IPS DF 6.9 (cell line): ENCODE measurements at regions not wholly inside any gene's neighbourhood (a gene's known extent, or its start where the extent isn't known, plus 50 kb on each side); places are given as distances from the start of the nearest gene placed in this dataset.

Experiments used
- DNase-seq: peaks from one replicate; pipeline ENCODE4 v3.0.0-alpha.2; 2013; ENCODE audit warnings: low read depth, low spot score
- H3K27ac ChIP-seq: one replicate; pipeline ENCODE4 v1.5.1; 2013; ENCODE audit warnings: low read length, control low read depth
- H3K27me3 ChIP-seq: 2 replicates; pipeline ENCODE4 v1.6.1; 2013; ENCODE audit warnings: mild to moderate bottlenecking, low read length; ENCODE audit not compliant: control insufficient read depth, insufficient read depth
- H3K36me3 ChIP-seq: 2 replicates; pipeline ENCODE4 v1.6.1; 2013; ENCODE audit warnings: low read length; ENCODE audit not compliant: control insufficient read depth, insufficient read depth
- H3K4me1 ChIP-seq: 2 replicates; pipeline ENCODE4 v1.6.1; 2013; ENCODE audit warnings: low read length; ENCODE audit not compliant: control insufficient read depth, insufficient read depth
- H3K4me3 ChIP-seq: 2 replicates; pipeline ENCODE4 v1.5.1; 2013; ENCODE audit warnings: mild to moderate bottlenecking, low read length
- H3K9me3 ChIP-seq: 2 replicates; pipeline ENCODE4 v1.6.1; 2013; ENCODE audit warnings: low read length, inconsistent platforms; ENCODE audit not compliant: control insufficient read depth, insufficient read depth
- WGBS: extraction: QIAGEN DNeasy Blood & Tissue Kit; methylation state at CpG from one replicate; pipeline ENCODE4 v1.1.7; 2013; ENCODE audit warnings: mixed read lengths, missing lambda C conversion rate; ENCODE audit not compliant: insufficient read length, insufficient coverage; 5-methylcytosine and 5-hydroxymethylcytosine counted together

DNA sequence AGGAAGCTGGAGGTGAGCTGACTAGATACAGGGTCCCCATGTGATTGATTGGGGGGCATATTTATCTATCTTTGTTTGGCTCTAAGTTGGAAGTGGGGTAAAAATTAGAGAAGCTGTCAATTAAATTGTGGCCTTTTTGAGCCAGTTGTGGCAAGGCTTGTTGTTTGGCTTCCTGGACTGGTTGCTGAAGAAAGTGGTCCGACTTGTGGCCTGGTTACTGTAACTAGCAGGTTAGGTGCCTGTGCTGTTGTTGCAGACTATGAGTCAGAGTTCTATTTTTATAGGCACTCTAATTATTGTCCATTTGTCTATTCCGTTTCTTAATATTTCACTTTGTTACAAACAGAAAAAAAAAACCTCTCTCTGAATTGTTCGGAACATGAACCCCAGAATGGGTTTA is 129.1 kb upstream of the CNTN6 start:
- Histone ChIP-seq H3K36me3 (no peaks in the 10 kb centered on the region), H3K27me3 (no peaks in the 10 kb centered on the region), H3K4me1 (no peaks in the 10 kb centered on the region), H3K27ac (no peak overlapping the region), H3K4me3 (no peak overlapping the region), H3K9me3 (peaks cover 5% of the 10 kb centered on the region)
- no CpG with 5 or more reads among the region's 3 CpGs for WGBS
- no peak for DNase-seq

DNA sequence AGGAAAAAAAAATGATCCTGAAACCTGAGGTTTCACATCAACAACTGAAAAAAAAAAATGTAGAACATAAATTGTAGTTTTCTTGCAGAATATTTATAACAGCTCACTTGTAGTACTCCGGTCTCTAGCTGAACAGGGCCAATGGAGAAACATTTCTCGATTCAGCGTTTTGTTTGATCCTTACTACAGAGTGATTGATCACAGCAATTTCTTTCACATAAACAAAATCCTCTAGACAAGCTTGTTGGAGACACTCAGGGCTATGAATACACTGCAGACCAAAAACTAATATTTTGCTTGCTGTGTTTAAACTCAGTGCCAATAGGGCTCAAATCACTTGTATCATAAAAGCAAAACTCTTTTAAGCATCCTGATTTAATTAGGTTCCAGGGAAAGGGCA is 127.0 kb upstream of the CNTN6 start:
- Histone ChIP-seq H3K4me1 (no peaks in the 10 kb centered on the region), H3K27me3 (no peaks in the 10 kb centered on the region), H3K9me3 (peaks cover 5% of the 10 kb centered on the region), H3K4me3 (no peak overlapping the region), H3K36me3 (no peaks in the 10 kb centered on the region), H3K27ac (no peak overlapping the region)
- no CpG with 5 or more reads among the region's 3 CpGs for WGBS
- DNase-seq = no peak

DNA sequence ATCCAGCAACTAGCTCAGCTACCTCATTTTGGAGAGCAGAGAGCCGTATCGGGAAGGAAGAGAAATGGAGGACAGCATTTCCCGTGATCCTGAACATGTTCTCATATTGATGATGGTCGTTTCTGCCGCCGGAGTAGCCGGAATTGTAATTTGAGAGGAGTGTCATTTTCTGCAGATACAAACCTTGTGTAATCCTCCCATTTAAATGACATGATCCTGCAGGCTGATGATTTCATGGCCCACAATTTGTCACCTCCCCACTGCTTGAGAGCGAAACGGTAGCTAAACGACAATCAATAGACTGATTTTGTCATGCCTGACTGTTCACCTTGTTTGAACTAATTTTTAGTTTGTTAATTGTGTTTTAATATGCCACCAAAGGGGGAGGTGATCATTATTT is 126.5 kb upstream of the CNTN6 start:
- no CpG with 5 or more reads among the region's 10 CpGs for WGBS
- Histone ChIP-seq H3K4me3 (no peak overlapping the region), H3K27me3 (no peaks in the 10 kb centered on the region), H3K36me3 (no peaks in the 10 kb centered on the region), H3K4me1 (no peaks in the 10 kb centered on the region), H3K27ac (no peak overlapping the region), H3K9me3 (peaks cover 5% of the 10 kb centered on the region)
- DNase-seq = no peak

DNA sequence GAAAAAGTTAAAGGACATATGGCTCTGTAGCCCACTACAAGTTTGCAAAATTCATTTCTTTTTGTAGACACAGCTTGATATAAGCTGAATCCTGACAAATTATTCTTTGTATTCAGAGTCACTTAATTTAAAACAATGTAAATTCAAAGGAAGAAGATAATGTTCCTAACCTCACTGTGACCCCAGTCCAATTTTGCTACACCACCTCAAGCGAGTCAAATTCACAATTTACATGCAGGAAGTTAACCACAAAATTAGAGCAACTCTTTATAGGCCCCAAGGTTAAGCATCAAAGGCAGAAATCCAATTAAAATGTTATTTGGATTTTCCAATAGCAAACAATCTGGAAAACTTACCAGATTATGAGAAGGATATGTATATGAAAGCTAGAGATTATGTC is 119.5 kb upstream of the CNTN6 start:
- no peaks in the 10 kb centered on the region for H3K36me3 ChIP-seq
- no peak overlapping the region for H3K4me3 ChIP-seq
- no peaks in the 10 kb centered on the region for H3K4me1 ChIP-seq
- H3K27ac ChIP-seq = no peak overlapping the region
- no peaks in the 10 kb centered on the region for H3K27me3 ChIP-seq
- DNase-seq = no peak
- no CpG with 5 or more reads among the region's 1 CpG for WGBS
- H3K9me3 ChIP-seq = peaks cover 3% of the 10 kb centered on the region

DNA sequence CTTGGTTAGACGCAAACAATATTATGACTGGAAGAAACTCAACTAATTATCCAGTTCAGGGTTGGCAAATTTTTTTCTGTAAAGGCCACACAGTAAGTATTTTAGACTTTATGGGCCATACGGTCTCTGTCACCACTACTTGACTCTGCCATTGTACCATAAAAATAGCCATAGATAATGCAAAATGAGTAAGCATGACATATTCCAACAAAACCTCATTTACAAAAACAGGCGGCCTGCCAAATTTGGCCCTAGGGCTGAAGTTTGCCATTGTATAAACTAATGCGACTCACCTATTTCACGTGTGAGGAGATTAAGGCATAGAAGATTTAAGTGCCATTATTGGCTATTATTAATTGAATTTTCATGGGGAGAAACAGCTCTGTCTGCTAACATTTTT is 116.8 kb upstream of the CNTN6 start:
- Histone ChIP-seq H3K4me1 (no peaks in the 10 kb centered on the region), H3K9me3 (peaks cover 10% of the 10 kb centered on the region), H3K27me3 (no peaks in the 10 kb centered on the region), H3K36me3 (no peaks in the 10 kb centered on the region), H3K27ac (no peak overlapping the region), H3K4me3 (no peak overlapping the region)
- WGBS = no CpG with 5 or more reads among the region's 5 CpGs
- no peak for DNase-seq

DNA sequence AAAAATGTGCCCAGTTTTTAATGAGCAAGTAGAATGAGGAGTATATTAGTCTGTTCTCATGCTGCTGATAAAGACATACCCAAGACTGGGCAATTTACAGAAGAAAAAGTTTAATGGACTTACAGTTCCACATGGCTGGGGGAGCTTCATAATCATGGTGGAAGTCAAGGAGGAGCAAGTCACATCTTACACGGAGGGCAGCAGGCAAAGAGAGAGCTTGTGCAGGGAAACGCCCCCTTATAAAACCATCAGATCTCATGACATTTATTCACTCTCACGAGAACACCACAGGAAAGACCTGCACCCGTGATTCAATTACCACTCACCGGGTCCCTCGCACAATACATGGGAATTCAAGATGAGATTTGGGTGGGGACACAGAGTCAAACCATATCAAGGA is 111.7 kb upstream of the CNTN6 start:
- H3K9me3 ChIP-seq = peaks cover 12% of the 10 kb centered on the region

DNA sequence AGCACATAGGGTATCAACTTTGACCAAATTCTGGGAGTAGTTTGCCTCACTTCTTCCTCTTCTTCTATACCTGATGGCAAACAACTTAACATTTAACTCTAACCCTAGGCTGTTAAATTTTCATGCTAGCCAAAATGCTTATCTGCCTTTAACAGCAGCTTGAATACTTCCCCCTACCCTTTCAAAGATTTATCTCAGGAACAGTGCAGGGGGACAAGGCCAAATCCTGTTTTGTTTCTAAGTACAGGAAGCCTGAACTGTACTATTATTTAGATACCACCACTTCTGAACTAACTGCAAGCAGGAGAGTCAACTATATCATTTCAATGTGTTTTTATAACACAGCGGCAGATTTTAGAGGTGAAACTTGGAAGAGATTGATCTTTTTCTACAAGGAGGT is 104.0 kb upstream of the CNTN6 start:
- WGBS = no CpG with 5 or more reads among the region's 1 CpG
- Histone ChIP-seq H3K9me3 (peaks cover 3% of the 10 kb centered on the region), H3K36me3 (no peaks in the 10 kb centered on the region), H3K4me1 (no peaks in the 10 kb centered on the region), H3K4me3 (no peak overlapping the region), H3K27ac (no peak overlapping the region), H3K27me3 (no peaks in the 10 kb centered on the region)
- no peak for DNase-seq

More for the DNA sequence above, 111.7 kb upstream of the CNTN6 start:
- Histone ChIP-seq H3K27me3 (no peaks in the 10 kb centered on the region), H3K27ac (no peak overlapping the region), H3K36me3 (no peaks in the 10 kb centered on the region), H3K4me1 (no peaks in the 10 kb centered on the region), H3K4me3 (no peak overlapping the region)
- no peak for DNase-seq
- WGBS = no CpG with 5 or more reads among the region's 6 CpGs

DNA sequence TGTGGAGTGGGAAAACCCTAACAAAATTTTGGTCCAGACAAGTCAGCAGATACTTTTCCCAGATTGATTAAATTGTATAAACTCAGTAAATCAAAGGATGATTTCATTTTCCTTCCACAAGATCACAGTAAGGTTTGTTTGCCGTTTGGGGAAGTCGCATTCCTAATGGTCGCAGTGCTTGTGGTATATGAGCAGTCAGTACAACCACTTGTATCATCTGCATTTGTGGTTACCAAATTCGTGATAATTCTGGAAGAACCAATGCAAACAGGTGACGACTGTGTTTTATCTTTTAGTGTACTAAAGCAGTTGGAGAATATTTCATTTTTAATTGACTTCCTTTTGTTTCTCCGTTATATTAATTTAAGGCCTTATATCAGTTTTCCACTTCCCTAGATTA is 100.0 kb upstream of the CNTN6 start:
- no CpG with 5 or more reads among the region's 6 CpGs for WGBS
- Histone ChIP-seq H3K4me1 (no peaks in the 10 kb centered on the region), H3K27me3 (no peaks in the 10 kb centered on the region), H3K27ac (no peak overlapping the region), H3K36me3 (no peaks in the 10 kb centered on the region), H3K4me3 (no peak overlapping the region), H3K9me3 (no peaks in the 10 kb centered on the region; the same call in 1 of the 2 replicates)
- no peak for DNase-seq

DNA sequence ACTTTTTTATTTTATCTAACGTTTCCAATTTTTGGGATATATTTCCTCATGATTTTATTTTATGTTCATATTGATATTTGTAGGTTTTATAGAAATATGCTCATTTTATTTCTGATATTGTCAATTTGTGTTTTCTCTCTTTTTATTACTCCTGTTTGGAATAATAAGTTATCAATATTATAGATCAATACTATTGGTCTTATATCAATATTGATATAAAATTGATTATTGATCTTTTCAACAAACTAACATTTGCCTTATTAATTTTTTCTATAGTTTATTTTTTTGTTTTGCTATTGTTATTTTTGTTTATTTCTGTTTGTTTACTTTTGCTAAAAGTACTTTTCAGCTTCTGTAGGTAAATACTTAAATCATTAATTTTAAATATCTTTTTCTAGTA is 90.8 kb upstream of the CNTN6 start:
- DNase-seq = no peak
- Histone ChIP-seq H3K9me3 (peaks cover 2% of the 10 kb centered on the region), H3K4me1 (no peaks in the 10 kb centered on the region), H3K27ac (no peak overlapping the region), H3K27me3 (no peaks in the 10 kb centered on the region), H3K4me3 (no peak overlapping the region), H3K36me3 (no peaks in the 10 kb centered on the region)
- WGBS = no CpG with 5 or more reads among the region's 1 CpG

DNA sequence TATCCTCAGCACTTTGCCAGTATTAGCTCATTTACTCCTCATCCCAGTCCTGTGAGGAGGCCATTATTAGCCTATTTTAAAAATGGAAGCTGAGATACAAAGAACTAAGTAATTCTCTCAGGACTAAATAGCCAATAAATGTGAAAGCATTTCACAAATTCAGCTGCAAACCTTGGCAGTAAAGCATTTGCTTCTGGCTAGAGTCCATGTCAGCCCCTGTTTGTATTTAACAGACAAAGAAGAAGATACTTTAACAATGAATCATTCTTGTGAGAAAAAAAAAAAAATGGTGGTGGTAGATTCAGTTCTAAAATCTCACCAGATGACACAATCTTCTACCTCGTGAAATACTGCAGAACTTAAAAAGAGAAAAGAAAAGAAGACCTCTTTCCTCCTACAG is 85.0 kb upstream of the CNTN6 start:
- Histone ChIP-seq H3K9me3 (peaks cover 2% of the 10 kb centered on the region; the same call in 1 of the 2 replicates), H3K27ac (no peak overlapping the region), H3K36me3 (no peaks in the 10 kb centered on the region), H3K27me3 (no peaks in the 10 kb centered on the region), H3K4me1 (no peaks in the 10 kb centered on the region), H3K4me3 (no peak overlapping the region)
- no CpG with 5 or more reads among the region's 1 CpG for WGBS
- no peak for DNase-seq

DNA sequence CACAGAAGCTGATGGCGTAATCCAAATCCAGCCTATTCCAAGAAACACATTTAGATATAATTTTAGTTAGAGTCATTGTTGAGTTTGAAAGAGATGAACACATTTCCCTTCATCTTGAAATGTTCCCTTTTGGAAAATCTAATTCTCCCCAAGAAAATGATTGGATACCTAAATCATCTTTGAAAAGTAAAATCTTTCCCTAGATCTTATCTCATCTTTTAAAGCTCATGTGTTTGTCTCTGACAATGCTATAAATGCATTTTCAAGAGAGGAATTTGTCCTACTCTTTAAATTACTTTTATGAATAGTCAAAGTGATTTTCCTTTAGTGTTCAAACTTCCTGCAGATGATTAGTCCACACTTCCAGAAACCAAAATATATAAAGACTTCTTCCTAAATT is 82.6 kb upstream of the CNTN6 start:
- H3K27me3 ChIP-seq = no peaks in the 10 kb centered on the region
- DNase-seq = no peak
- H3K27ac ChIP-seq = no peak overlapping the region
- H3K4me3 ChIP-seq = no peak overlapping the region
- no peaks in the 10 kb centered on the region for H3K4me1 ChIP-seq
- H3K9me3 ChIP-seq = peaks cover 4% of the 10 kb centered on the region
- H3K36me3 ChIP-seq = no peaks in the 10 kb centered on the region
- no CpG with 5 or more reads among the region's 1 CpG for WGBS
